IPS-NIHi11 (cell line): ENCODE measurements at regions not wholly inside any gene's neighbourhood (a gene's known extent, or its start where the extent isn't known, plus 50 kb on each side); places are given as distances from the start of the nearest gene placed in this dataset.
A peak's percentile ranks its signal among the peaks of the same experiment; 100 is the strongest.

Experiments used
- DNase-seq: peaks from one replicate; pipeline ENCODE4 v3.0.0; 2012; ENCODE audit warnings: mixed read lengths, low spot score

DNA sequence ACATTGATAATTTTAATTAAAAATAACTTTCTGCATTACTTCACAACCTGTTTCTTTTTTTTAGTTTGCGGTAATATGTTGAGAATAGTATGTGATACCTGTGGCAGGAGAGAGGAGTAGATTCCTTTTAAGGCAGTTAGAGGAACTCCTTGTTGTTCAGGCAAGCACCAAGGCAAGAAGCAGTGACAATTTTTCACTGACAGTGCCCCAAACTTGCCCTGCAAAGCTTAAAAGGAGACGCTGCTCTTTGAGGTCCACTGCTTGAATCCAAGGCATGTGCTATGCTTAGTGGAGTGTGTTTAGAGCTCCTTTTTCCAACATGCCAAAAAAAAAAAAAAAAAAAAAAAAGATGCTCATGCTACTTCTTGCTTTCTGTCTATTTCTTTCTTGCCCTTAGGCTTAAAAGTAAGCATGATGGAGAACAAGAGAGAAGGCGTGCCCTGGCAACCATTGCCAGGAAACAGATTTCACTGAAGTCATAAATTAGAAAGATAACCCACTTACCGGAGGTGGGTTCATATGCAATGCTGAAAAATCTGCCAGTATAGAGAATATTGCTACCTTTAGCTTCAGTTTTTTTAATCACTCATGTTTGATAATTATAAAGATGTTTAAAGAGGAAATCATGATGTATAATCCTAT is 58.3 kb upstream of the DYRK2 start:
- DNase-seq = no peak

DNA sequence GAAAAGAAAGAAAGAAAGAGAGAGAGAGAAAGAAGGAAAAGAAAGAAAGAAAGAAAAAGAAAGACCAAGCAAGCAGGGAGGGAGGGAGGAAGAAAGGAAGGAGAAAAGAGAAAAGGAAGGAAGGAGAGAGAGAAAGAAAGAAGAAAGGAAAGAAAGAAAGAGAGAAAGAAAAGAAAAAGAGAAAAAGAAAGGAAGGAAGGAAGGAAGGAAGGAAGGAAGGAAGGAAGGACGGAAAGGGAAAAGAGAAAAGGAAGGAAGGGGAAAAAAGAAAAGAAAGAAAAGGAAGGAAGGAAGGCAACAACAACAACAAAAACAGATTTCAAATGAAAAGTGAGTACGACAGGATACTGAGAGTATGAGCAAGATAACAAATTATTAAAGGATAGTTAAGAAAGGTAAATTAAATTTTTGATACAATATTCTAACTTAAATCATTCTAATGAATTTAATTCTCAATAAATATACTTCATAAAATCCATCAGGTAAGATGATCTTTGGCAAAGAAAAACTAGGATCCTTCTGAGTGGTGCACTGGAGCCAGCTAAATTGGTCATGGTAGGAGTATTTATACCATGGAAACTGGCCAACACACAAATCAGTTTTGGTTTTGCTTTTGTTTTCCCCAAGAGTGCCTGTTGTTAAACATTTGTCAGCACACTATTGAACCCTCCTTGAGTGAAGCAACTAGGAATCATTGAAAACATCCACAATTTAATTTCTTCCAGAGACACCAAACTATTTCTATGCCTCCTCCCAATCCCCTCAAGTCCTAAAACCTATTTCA is 56.1 kb upstream of the DYRK2 start:
- no peak for DNase-seq

DNA sequence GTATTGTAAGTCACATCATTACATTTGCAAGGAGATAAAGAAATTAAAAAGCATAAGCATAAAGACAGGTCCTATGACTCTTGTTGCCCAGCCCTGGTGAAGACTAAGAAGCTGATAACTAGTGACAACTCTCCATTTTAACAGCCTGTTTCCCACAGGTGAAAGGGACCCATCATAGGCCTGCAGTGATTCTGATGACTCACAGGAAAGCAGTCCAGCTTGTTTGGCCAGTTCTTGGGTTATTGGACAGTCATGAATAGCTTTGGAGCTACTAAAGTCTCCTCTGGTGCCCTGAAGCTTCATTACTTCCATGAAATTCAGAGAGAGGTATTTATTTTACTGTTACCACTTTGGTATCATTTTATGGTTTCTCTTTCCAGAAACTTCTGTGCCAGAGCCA is 55.5 kb upstream of the DYRK2 start:
- peak; percentile 49 for DNase-seq

- DNase-seq = peak; percentile 20
These were observed 54.8 kb upstream of the DYRK2 start for GRCh38 chr12:67593461-67594330.

DNA sequence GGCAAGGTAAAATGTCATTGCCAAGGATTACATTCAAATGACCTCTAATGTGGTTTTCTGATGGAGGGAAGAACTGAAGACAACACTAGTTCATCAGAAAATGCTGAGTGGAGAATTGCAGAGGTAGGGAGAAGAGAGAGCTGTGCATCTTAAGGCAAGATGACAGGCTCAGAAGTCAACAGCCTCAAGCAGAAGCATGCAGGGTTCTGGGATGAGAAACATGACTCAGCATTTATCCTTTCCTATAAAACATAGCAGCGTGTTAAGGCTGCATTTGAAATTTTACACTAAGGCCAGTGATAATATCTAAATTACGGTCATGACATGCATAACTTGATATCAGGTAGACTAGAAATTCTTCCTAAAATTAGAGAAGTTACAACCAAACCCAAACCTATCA is 53.7 kb upstream of the DYRK2 start:
- no peak for DNase-seq

DNA sequence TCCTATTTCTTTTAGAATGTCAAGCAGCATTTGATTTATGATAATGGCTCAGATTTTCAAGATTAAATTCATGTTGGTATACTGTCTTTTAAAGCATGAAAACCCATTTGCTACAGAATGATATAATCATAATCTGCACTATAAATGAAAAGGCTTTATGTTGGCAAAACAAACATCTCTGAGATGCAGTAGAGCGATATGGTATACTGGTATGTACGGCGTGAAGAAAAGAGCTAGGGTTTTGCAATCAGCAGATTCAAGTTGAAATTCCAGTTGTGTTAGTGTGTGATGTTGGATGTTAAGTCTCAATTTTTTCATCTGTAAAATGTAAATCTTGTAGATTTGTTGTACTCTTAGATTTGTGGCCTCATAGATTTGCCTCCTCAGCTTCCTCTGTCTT is 53.2 kb upstream of the DYRK2 start:
- no peak for DNase-seq

DNA sequence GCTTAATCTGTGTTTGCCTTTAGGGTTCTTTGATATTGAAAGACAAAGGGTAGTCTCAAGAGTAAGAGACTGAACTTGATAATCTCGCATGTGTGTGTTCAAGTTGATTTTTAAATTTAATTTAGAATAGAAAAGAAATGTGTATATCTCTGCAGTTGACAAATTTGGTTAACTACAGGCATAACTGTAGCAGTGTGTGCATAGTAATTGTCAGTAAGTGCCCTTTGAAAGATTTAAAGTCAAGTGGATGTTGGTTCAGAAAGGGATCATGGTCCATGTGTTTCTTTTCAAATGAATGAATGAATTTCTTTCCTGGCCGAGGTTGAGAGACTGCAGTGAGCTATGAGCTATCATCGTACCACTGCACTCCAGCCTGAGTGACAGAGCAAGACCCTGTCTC is 49.9 kb upstream of the DYRK2 start:
- no peak for DNase-seq
